ENCODE measurements at regions not wholly inside any gene's neighbourhood (a gene's known extent, or its start where the extent isn't known, plus 50 kb on each side); places are given as distances from the start of the nearest gene placed in this dataset.

DNA sequence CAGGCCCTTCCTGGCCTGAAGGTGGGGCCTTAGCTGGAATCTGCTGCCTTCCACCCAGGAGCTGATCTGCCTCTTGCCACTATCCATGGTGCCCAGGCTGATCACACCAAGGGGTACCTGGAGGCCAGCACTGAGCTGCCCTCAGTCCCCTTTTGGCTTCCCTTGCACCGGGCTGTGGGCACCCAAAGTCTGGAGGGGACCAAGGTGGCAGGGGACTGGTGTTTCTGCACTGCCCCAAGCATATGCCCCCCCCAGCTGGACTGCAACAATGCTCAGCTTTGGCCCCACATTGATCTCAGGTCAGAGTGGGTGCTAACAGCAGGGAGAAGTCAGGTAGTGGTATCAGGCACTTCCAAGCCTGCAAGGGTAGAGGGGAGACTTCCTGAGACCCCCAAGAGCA, 902.6 kb upstream of the EPHA6 start:
- TF ChIP-seq, protein P1, sequence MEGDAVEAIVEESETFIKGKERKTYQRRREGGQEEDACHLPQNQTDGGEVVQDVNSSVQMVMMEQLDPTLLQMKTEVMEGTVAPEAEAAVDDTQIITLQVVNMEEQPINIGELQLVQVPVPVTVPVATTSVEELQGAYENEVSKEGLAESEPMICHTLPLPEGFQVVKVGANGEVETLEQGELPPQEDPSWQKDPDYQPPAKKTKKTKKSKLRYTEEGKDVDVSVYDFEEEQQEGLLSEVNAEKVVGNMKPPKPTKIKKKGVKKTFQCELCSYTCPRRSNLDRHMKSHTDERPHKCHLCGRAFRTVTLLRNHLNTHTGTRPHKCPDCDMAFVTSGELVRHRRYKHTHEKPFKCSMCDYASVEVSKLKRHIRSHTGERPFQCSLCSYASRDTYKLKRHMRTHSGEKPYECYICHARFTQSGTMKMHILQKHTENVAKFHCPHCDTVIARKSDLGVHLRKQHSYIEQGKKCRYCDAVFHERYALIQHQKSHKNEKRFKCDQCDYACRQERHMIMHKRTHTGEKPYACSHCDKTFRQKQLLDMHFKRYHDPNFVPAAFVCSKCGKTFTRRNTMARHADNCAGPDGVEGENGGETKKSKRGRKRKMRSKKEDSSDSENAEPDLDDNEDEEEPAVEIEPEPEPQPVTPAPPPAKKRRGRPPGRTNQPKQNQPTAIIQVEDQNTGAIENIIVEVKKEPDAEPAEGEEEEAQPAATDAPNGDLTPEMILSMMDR (IDR thresholded peaks at IDR 0.05), result no peak
- TF ChIP-seq EZH2phosphoT487 (IDR thresholded peaks at IDR 0.05), result no peak

All from neural progenitor cell (in vitro differentiated cells).